HUES6 (cell line): ENCODE measurements at regions not wholly inside any gene's neighbourhood (a gene's known extent, or its start where the extent isn't known, plus 50 kb on each side); places are given as distances from the start of the nearest gene placed in this dataset.

Experiments
- H3K27ac ChIP-seq: 2 replicates; pipeline ENCODE4 v1.7.0; 2013; ENCODE audit warnings: low read depth, mild to moderate bottlenecking, low read length, inconsistent platforms
- H3K27me3 ChIP-seq: 2 replicates; pipeline ENCODE4 v1.6.1; 2013; ENCODE audit warnings: low read length; ENCODE audit not compliant: control insufficient read depth, insufficient read depth
- H3K36me3 ChIP-seq: 2 replicates; pipeline ENCODE4 v1.6.1; 2013; ENCODE audit warnings: low read length; ENCODE audit not compliant: control insufficient read depth, insufficient read depth
- H3K4me1 ChIP-seq: 2 replicates; pipeline ENCODE4 v1.6.1; 2013; ENCODE audit warnings: low read length; ENCODE audit not compliant: control insufficient read depth, insufficient read depth
- H3K4me3 ChIP-seq: 2 replicates; pipeline ENCODE4 v1.5.1; 2013; ENCODE audit warnings: low read depth, low read length
- H3K9ac ChIP-seq: one replicate; pipeline ENCODE4 v1.6.1; 2013; ENCODE audit warnings: mild to moderate bottlenecking, low read length
- H3K9me3 ChIP-seq: 2 replicates; pipeline ENCODE4 v1.6.1; 2013; ENCODE audit warnings: low read depth, low read length; ENCODE audit not compliant: control insufficient read depth, insufficient read depth

- H3K9ac ChIP-seq: no peak overlapping the region
- no peak overlapping the region for H3K27ac ChIP-seq
- no peak overlapping the region for H3K4me3 ChIP-seq
Measured at GRCh38 chr4:13218326-13218958, 265.7 kb downstream of the RAB28 start.

GRCh38 chr4:13215560-13215959 is 268.6 kb downstream of the RAB28 start:
- no peak overlapping the region for H3K27ac ChIP-seq
- no peak overlapping the region for H3K9ac ChIP-seq
- no peaks in the 10 kb centered on the region for H3K27me3 ChIP-seq
- H3K4me1 ChIP-seq: no peaks in the 10 kb centered on the region; the same call in 1 of the 2 replicates
- H3K9me3 ChIP-seq: peaks cover 3% of the 10 kb centered on the region
- H3K4me3 ChIP-seq: no peak overlapping the region
- no peaks in the 10 kb centered on the region for H3K36me3 ChIP-seq

More at GRCh38 chr4:13218326-13218958, 265.7 kb downstream of the RAB28 start:
- Histone ChIP-seq H3K36me3 (no peaks in the 10 kb centered on the region), H3K9me3 (peaks cover 3% of the 10 kb centered on the region), H3K27me3 (no peaks in the 10 kb centered on the region), H3K4me1 (no peaks in the 10 kb centered on the region; the same call in 1 of the 2 replicates)

- Histone ChIP-seq H3K4me3 (no peak overlapping the region), H3K27me3 (no peaks in the 10 kb centered on the region), H3K9ac (no peak overlapping the region), H3K27ac (no peak overlapping the region), H3K4me1 (no peaks in the 10 kb centered on the region), H3K36me3 (no peaks in the 10 kb centered on the region), H3K9me3 (peaks cover 3% of the 10 kb centered on the region)
Measured at GRCh38 chr4:13212936-13213335, 271.2 kb downstream of the RAB28 start.

GRCh38 chr4:13209600-13209999 is 274.5 kb downstream of the RAB28 start:
- Histone ChIP-seq H3K36me3 (no peaks in the 10 kb centered on the region), H3K4me1 (no peaks in the 10 kb centered on the region), H3K9ac (no peak overlapping the region), H3K4me3 (no peak overlapping the region), H3K27ac (no peak overlapping the region), H3K9me3 (no peaks in the 10 kb centered on the region), H3K27me3 (no peaks in the 10 kb centered on the region)

GRCh38 chr4:13208558-13209193 is 275.5 kb downstream of the RAB28 start:
- H3K4me1 ChIP-seq: no peaks in the 10 kb centered on the region
- H3K9me3 ChIP-seq: no peaks in the 10 kb centered on the region
- no peaks in the 10 kb centered on the region for H3K36me3 ChIP-seq
- no peak overlapping the region for H3K27ac ChIP-seq
- H3K4me3 ChIP-seq: no peak overlapping the region
- no peak overlapping the region for H3K9ac ChIP-seq
- no peaks in the 10 kb centered on the region for H3K27me3 ChIP-seq

- Histone ChIP-seq H3K4me3 (no peak overlapping the region), H3K27me3 (no peaks in the 10 kb centered on the region), H3K9me3 (no peaks in the 10 kb centered on the region), H3K27ac (no peak overlapping the region), H3K4me1 (no peaks in the 10 kb centered on the region), H3K36me3 (no peaks in the 10 kb centered on the region), H3K9ac (no peak overlapping the region)
Measured at GRCh38 chr4:13207226-13207625, 276.9 kb downstream of the RAB28 start.

- H3K36me3 ChIP-seq: no peaks in the 10 kb centered on the region
- no peaks in the 10 kb centered on the region for H3K9me3 ChIP-seq
- no peak overlapping the region for H3K9ac ChIP-seq
- H3K4me1 ChIP-seq: no peaks in the 10 kb centered on the region
- H3K4me3 ChIP-seq: no peak overlapping the region
- H3K27me3 ChIP-seq: no peaks in the 10 kb centered on the region
- no peak overlapping the region for H3K27ac ChIP-seq
Measured at GRCh38 chr4:13203101-13203500, 281.0 kb downstream of the RAB28 start.

GRCh38 chr4:13202701-13203100 is 281.4 kb downstream of the RAB28 start:
- Histone ChIP-seq H3K4me3 (no peak overlapping the region), H3K4me1 (no peaks in the 10 kb centered on the region), H3K9ac (no peak overlapping the region), H3K27me3 (no peaks in the 10 kb centered on the region), H3K36me3 (no peaks in the 10 kb centered on the region), H3K27ac (no peak overlapping the region), H3K9me3 (no peaks in the 10 kb centered on the region)

GRCh38 chr4:13201241-13201640 is 282.9 kb downstream of the RAB28 start:
- no peaks in the 10 kb centered on the region for H3K4me1 ChIP-seq
- H3K4me3 ChIP-seq: no peak overlapping the region
- H3K36me3 ChIP-seq: no peaks in the 10 kb centered on the region
- H3K9ac ChIP-seq: no peak overlapping the region
- no peak overlapping the region for H3K27ac ChIP-seq
- no peaks in the 10 kb centered on the region for H3K9me3 ChIP-seq
- H3K27me3 ChIP-seq: no peaks in the 10 kb centered on the region

- no peaks in the 10 kb centered on the region for H3K27me3 ChIP-seq
- H3K36me3 ChIP-seq: no peaks in the 10 kb centered on the region
- no peak overlapping the region for H3K4me3 ChIP-seq
- H3K27ac ChIP-seq: no peak overlapping the region
- H3K9me3 ChIP-seq: no peaks in the 10 kb centered on the region
- no peaks in the 10 kb centered on the region for H3K4me1 ChIP-seq
- no peak overlapping the region for H3K9ac ChIP-seq
Measured at GRCh38 chr4:13196721-13197120, 287.4 kb downstream of the RAB28 start.

- no peaks in the 10 kb centered on the region for H3K36me3 ChIP-seq
- no peak overlapping the region for H3K4me3 ChIP-seq
- no peak overlapping the region for H3K27ac ChIP-seq
- no peaks in the 10 kb centered on the region for H3K9me3 ChIP-seq
- no peaks in the 10 kb centered on the region for H3K4me1 ChIP-seq
- H3K27me3 ChIP-seq: no peaks in the 10 kb centered on the region
- H3K9ac ChIP-seq: no peak overlapping the region
Measured at GRCh38 chr4:13193662-13194061, 290.5 kb downstream of the RAB28 start.
